Tibial artery (tissue), 4 donors: ENCODE measurements at regions not wholly inside any gene's neighbourhood (a gene's known extent, or its start where the extent isn't known, plus 50 kb on each side); places are given as distances from the start of the nearest gene placed in this dataset.

Source experiments
- DNase-seq, 2 donors: peaks; one replicate each; pipeline ENCODE4 v3.0.0-alpha.2; 2019
- H3K27ac ChIP-seq, 2 donors: fragments of 200-600 bp; sonication (generic) in 1 of 2; 1 replicate in 1 of 2; 2 replicates in 1 of 2; pipeline ENCODE4 v1.5.1; 2018 to 2019; ENCODE audit warnings: mild to moderate bottlenecking in 1 of 2
- H3K27me3 ChIP-seq, 2 donors: fragments of 200-600 bp; sonication (generic) in 1 of 2; one replicate each; pipeline versions ENCODE4 v1.5.1 to v1.6.0; 2016 to 2019
- H3K36me3 ChIP-seq, 3 donors: fragments of 200-600 bp; sonication (generic) in 2 of 3; one replicate each; pipeline ENCODE4 v1.5.1; 2016 to 2019; ENCODE audit warnings: mild to moderate bottlenecking in 2 of 3
- H3K4me1 ChIP-seq, 4 donors: fragments of 200-600 bp; sonication (generic) in 2 of 4; 1 replicate in 3 of 4; 2 replicates in 1 of 4; pipeline ENCODE4 v1.5.1; 2016 to 2019
- H3K4me3 ChIP-seq, 2 donors: fragments of 200-600 bp; sonication (generic) in 1 of 2; 1 replicate in 1 of 2; 2 replicates in 1 of 2; pipeline ENCODE4 v1.5.1; 2018 to 2019; ENCODE audit warnings: mild to moderate bottlenecking in 2 of 2
- H3K9me3 ChIP-seq, 3 donors: fragments of 200-600 bp; sonication (generic) in 1 of 3; one replicate each; pipeline ENCODE4 v1.5.1; 2016 to 2019
- intact Hi-C: fragments of 100-400 bp; cut with DNase I; formaldehyde crosslinking; loops from one replicate; pipeline ENCODE4 v1.15.0; 2023; ENCODE audit warnings: low total_unique reads
- TF ChIP-seq, protein P1 (sequence below), 2 experiments: fragments of 200-600 bp in 1 of 2; fragments of 450-650 bp in 1 of 2; IDR thresholded peaks; one replicate each; pipeline ENCODE4 v1.5.1; 2017 to 2019; ENCODE audit warnings: antibody characterized with exemption in 2 of 2, mild to moderate bottlenecking in 1 of 2, moderate library complexity in 1 of 2

DNA sequence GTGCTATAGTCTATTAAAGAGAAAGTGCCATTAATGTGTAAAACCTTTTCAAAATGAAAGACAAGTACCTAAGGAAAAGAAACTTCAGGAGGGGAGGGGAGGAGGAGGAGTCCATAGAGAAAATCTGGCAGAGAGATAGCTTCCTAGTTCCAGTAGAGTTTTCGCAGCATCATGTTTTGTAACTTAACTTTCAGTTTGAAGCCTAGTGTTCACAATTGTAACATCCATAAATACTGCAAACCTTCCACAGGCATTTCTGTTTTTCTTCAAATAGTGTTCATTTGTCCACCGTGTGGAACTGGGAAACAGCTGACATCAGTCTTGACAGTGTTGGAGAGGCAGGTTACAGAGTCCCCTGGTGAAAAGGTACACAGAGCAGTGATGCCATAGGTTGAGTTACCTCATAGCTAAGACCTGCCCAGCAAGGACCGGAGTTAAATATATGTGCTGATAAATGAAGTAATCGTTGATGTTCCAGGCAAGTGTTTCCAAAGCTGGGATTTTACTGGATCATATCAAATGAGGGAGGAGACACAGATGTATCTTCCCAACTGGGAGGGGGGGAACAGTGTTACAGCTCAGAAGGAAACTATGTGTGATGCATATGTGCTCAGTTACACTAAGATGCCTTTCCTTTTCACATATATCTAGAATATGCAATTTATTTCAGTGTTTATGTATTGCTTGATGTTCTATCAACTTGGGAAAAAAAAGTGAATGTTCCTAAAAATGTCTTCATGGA is 369.5 kb upstream of the FAM241A start:
- Histone ChIP-seq H3K9me3 (no peaks in the 10 kb centered on the region), H3K27ac (no peak overlapping the region), H3K27me3 (no peaks in the 10 kb centered on the region), H3K36me3 (no peaks in the 10 kb centered on the region), H3K4me3 (no peak overlapping the region), H3K4me1 (no peaks in the 10 kb centered on the region)
- intact Hi-C loops, result no loop called here
- DNase-seq, result no peak
- TF ChIP-seq, protein P1, sequence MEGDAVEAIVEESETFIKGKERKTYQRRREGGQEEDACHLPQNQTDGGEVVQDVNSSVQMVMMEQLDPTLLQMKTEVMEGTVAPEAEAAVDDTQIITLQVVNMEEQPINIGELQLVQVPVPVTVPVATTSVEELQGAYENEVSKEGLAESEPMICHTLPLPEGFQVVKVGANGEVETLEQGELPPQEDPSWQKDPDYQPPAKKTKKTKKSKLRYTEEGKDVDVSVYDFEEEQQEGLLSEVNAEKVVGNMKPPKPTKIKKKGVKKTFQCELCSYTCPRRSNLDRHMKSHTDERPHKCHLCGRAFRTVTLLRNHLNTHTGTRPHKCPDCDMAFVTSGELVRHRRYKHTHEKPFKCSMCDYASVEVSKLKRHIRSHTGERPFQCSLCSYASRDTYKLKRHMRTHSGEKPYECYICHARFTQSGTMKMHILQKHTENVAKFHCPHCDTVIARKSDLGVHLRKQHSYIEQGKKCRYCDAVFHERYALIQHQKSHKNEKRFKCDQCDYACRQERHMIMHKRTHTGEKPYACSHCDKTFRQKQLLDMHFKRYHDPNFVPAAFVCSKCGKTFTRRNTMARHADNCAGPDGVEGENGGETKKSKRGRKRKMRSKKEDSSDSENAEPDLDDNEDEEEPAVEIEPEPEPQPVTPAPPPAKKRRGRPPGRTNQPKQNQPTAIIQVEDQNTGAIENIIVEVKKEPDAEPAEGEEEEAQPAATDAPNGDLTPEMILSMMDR (IDR thresholded peaks at IDR 0.05), result no peak

- DNase-seq, result no peak
- TF ChIP-seq, protein P1 (IDR thresholded peaks at IDR 0.05), result no peak
- H3K36me3 ChIP-seq, result no peaks in the 10 kb centered on the region
- peaks cover 0 to 1% of the 10 kb centered on the region in 2 donors for H3K27me3 ChIP-seq
- H3K9me3 ChIP-seq, result no peaks in the 10 kb centered on the region
- no peaks in the 10 kb centered on the region for H3K4me1 ChIP-seq
- intact Hi-C loops, result no loop called here
- no peak overlapping the region for H3K4me3 ChIP-seq
- H3K27ac ChIP-seq, result no peak overlapping the region
Measured at GRCh38 chr4:111776561-111776960, 368.7 kb upstream of the FAM241A start.

GRCh38 chr4:111778543-111778942 is 366.7 kb upstream of the FAM241A start:
- H3K4me3 ChIP-seq, result no peak overlapping the region
- no peak overlapping the region for H3K27ac ChIP-seq
- no peaks in the 10 kb centered on the region for H3K4me1 ChIP-seq
- no peaks in the 10 kb centered on the region for H3K36me3 ChIP-seq
- H3K27me3 ChIP-seq, result peaks cover 0 to 2% of the 10 kb centered on the region in 2 donors
- DNase-seq, result no peak
- intact Hi-C loops, result no loop called here
- H3K9me3 ChIP-seq, result no peaks in the 10 kb centered on the region
- TF ChIP-seq, protein P1 (IDR thresholded peaks at IDR 0.05), result no peak

GRCh38 chr4:111780965-111781364 is 364.3 kb upstream of the FAM241A start:
- no peak for DNase-seq
- intact Hi-C loops, result no loop called here
- TF ChIP-seq, protein P1 (IDR thresholded peaks at IDR 0.05), result no peak

DNA sequence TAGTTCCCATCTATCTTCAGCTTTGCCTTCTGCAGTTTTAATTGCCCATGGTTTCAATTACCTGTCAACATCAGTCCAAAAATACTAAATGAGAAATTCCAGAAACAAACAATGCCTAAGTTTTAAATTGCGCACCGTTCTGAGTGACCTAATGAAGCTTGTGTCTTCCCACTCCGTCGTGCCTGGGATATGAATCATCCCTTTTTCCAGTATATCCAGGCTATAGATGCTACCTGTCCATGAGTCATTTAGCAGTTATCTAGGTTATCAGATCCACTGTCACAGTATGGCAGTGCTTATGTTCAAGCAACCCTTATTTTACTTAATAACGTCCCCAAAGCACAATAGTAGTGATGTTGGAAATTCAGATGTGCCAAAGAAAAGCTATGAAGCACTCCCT is 363.6 kb upstream of the FAM241A start:
- Histone ChIP-seq H3K27me3 (peaks cover 0 to 4% of the 10 kb centered on the region in 2 donors), H3K4me3 (no peak overlapping the region), H3K4me1 (no peaks in the 10 kb centered on the region), H3K9me3 (no peaks in the 10 kb centered on the region), H3K27ac (no peak overlapping the region), H3K36me3 (no peaks in the 10 kb centered on the region)
- DNase-seq, result no peak
- intact Hi-C loops, result no loop called here
- TF ChIP-seq, protein P1 (IDR thresholded peaks at IDR 0.05), result no peak

More at GRCh38 chr4:111780965-111781364, 364.3 kb upstream of the FAM241A start:
- H3K27me3 ChIP-seq, result peaks cover 0 to 2% of the 10 kb centered on the region in 2 donors
- H3K4me1 ChIP-seq, result no peaks in the 10 kb centered on the region
- H3K36me3 ChIP-seq, result no peaks in the 10 kb centered on the region
- H3K4me3 ChIP-seq, result no peak overlapping the region
- no peaks in the 10 kb centered on the region for H3K9me3 ChIP-seq
- no peak overlapping the region for H3K27ac ChIP-seq
